ENCODE measurements at regions not wholly inside any gene's neighbourhood (a gene's known extent, or its start where the extent isn't known, plus 50 kb on each side); places are given as distances from the start of the nearest gene placed in this dataset.
A peak's percentile ranks its signal among the peaks of the same experiment; 100 is the strongest.

GRCh38 chr10:3010334-3010733 lies 57.0 kb upstream of the PFKP start:
- Histone ChIP-seq H3K23me2 (ENCODE audit: insufficient read length, low read depth, low read length, poor library complexity, severe bottlenecking) (no peaks in the 10 kb centered on the region), H3K9me3 (ENCODE audit: control insufficient read depth, low read depth, low read length) (no peaks in the 10 kb centered on the region), H3K14ac (ENCODE audit: insufficient read depth, low read length) (no peak overlapping the region), H3K79me2 (ENCODE audit: insufficient read depth, low read length) (no peaks in the 10 kb centered on the region), H4K91ac (ENCODE audit: insufficient read length, low read depth, low read length) (no peak overlapping the region), H2BK5ac (ENCODE audit: insufficient read length, low read length) (no peak overlapping the region), H3K27me3 (ENCODE audit: insufficient read depth, low read length) (no peaks in the 10 kb centered on the region), H3K27ac (ENCODE audit: insufficient read length, low read depth, low read length) (no peak overlapping the region), H2BK15ac (ENCODE audit: low read depth, low read length) (no peak overlapping the region), H3K56ac (ENCODE audit: insufficient read length, low read depth, low read length) (no peak overlapping the region), H4K20me1 (ENCODE audit: control insufficient read depth, insufficient read depth, insufficient read length) (no peaks in the 10 kb centered on the region), H3K9ac (ENCODE audit: extremely low read depth, insufficient read length, low read length) (peak overlapping the region; percentile 9), H3K4me2 (ENCODE audit: insufficient read depth, insufficient read length, low read length) (no peak overlapping the region), H2BK12ac (ENCODE audit: insufficient read length, low read depth, low read length) (no peak overlapping the region), H2AK5ac (ENCODE audit: insufficient read length, low read length) (no peak overlapping the region), H4K8ac (replicated peaks; ENCODE audit: insufficient read length, low read depth, low read length) (no peak overlapping the region), H3K79me1 (ENCODE audit: insufficient read depth, low read depth, low read length, poor library complexity, severe bottlenecking) (no peaks in the 10 kb centered on the region), H3K4me1 (ENCODE audit: insufficient read depth, low read length) (no peaks in the 10 kb centered on the region), H3K4ac (ENCODE audit: low read depth, low read length) (no peak overlapping the region), H2BK120ac (ENCODE audit: low read depth, low read length, poor library complexity, severe bottlenecking) (no peak overlapping the region), H4K5ac (ENCODE audit: insufficient read length, low read depth, low read length) (no peak overlapping the region), H3T11ph (ENCODE audit: low read length) (no peak overlapping the region), H2AFZ (ENCODE audit: low read length) (no peak overlapping the region), H2BK20ac (ENCODE audit: low read depth, low read length, poor library complexity, severe bottlenecking) (no peak overlapping the region), H3K23ac (ENCODE audit: insufficient read length, low read depth, low read length) (no peak overlapping the region), H3K18ac (ENCODE audit: insufficient read length, low read depth, low read length) (no peak overlapping the region)
- H3K4me1 Mint-ChIP-seq: peaks cover 8% of the 10 kb centered on the region in 2 experiments
- no peaks in the 10 kb centered on the region for H3K9me3 Mint-ChIP-seq
- no peak overlapping the region for H3K27ac Mint-ChIP-seq
- no peak for DNase-seq
- peak; percentile 38; the same call in 1 of the 3 replicates for TF ChIP-seq CTCF (conservative IDR thresholded peaks at IDR 0.05)
- peaks cover 2% of the 10 kb centered on the region for H3K27me3 Mint-ChIP-seq (ENCODE audit: low read depth)
- no peaks in the 10 kb centered on the region for H3K36me3 Mint-ChIP-seq (ENCODE audit: insufficient read depth in 1 of 3, low read depth in 3 of 3)
- no peak overlapping the region for H3K4me3 Mint-ChIP-seq
- no CpG with 5 or more reads among the region's 8 CpGs for WGBS (ENCODE audit: extremely low coverage, insufficient read length, low lambda C conversion rate)
